Liver (tissue), 3 donors: ENCODE measurements at regions not wholly inside any gene's neighbourhood (a gene's known extent, or its start where the extent isn't known, plus 50 kb on each side); places are given as distances from the start of the nearest gene placed in this dataset.
"Not testable (repeated sequence)": the region's sequence is repeated elsewhere in the genome, so short reads cannot be mapped to it uniquely, and the experiment has no call there.

Experiments used
- EGR1 ChIP-seq, 2 donors: IDR thresholded peaks; 2 replicates each; pipeline ENCODE4 v1.6.1; 2016 to 2018; ENCODE audit warnings: antibody characterized with exemption in 2 of 2, low read depth in 2 of 2
- FOXA1 ChIP-seq: IDR thresholded peaks from 2 replicates; pipeline ENCODE4 v1.6.1; 2016; ENCODE audit warnings: antibody characterized with exemption
- TAF1 ChIP-seq: conservative IDR thresholded peaks from 2 replicates; pipeline ENCODE4 v1.6.1; 2016; ENCODE audit warnings: antibody characterized with exemption, mild to moderate bottlenecking
- YY1 ChIP-seq: IDR thresholded peaks from 2 replicates; pipeline ENCODE4 v1.6.1; 2016; ENCODE audit warnings: antibody characterized with exemption, mild to moderate bottlenecking
- TF ChIP-seq, protein P1 (sequence below): fragments of 150-350 bp; IDR thresholded peaks from 2 replicates; pipeline ENCODE4 v1.5.1; 2017; ENCODE audit warnings: improper control_type of control experiment, low read depth, low read length; ENCODE audit not compliant: missing input control
- TF ChIP-seq, protein P2 (sequence below): IDR thresholded peaks from 2 replicates; pipeline ENCODE4 v1.6.1; 2016; ENCODE audit warnings: antibody characterized with exemption, mild to moderate bottlenecking
- TF ChIP-seq, protein P3 (sequence below): IDR thresholded peaks from 2 replicates; pipeline ENCODE4 v1.6.1; 2016; ENCODE audit warnings: antibody characterized with exemption
- TF ChIP-seq, protein P4 (sequence below): IDR thresholded peaks from 2 replicates; pipeline ENCODE4 v1.6.1; 2016; ENCODE audit warnings: antibody characterized with exemption
- donor health status: healthy.
- donor health status: healthy.

DNA sequence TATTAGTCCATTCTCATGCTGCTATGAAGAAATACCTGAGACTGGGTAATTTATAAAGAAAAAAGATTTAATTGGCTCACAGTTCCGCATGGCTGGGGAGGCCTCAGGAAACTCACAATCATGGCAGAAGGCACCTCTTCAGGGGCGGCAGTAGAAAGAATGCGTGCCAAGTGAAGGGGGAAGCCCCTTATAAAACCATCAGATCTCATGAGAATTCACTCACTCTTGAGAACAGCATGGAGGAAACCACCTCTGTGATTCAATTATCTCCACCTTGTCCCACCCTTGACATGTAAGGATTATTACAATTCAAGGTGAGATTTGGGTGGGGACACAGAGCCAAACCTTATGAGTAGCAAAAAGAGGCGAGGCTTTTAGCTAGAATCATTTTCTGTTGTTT, 60.7 kb upstream of the P2RY1 start:
- TF ChIP-seq FOXA1; TAF1; YY1; EGR1 (IDR thresholded peaks at IDR 0.05; ENCODE audit: low read depth in 2 of 2): not testable (repeated sequence)
- TF ChIP-seq, protein P1, sequence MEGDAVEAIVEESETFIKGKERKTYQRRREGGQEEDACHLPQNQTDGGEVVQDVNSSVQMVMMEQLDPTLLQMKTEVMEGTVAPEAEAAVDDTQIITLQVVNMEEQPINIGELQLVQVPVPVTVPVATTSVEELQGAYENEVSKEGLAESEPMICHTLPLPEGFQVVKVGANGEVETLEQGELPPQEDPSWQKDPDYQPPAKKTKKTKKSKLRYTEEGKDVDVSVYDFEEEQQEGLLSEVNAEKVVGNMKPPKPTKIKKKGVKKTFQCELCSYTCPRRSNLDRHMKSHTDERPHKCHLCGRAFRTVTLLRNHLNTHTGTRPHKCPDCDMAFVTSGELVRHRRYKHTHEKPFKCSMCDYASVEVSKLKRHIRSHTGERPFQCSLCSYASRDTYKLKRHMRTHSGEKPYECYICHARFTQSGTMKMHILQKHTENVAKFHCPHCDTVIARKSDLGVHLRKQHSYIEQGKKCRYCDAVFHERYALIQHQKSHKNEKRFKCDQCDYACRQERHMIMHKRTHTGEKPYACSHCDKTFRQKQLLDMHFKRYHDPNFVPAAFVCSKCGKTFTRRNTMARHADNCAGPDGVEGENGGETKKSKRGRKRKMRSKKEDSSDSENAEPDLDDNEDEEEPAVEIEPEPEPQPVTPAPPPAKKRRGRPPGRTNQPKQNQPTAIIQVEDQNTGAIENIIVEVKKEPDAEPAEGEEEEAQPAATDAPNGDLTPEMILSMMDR, result not testable (repeated sequence)
- TF ChIP-seq, protein P2, sequence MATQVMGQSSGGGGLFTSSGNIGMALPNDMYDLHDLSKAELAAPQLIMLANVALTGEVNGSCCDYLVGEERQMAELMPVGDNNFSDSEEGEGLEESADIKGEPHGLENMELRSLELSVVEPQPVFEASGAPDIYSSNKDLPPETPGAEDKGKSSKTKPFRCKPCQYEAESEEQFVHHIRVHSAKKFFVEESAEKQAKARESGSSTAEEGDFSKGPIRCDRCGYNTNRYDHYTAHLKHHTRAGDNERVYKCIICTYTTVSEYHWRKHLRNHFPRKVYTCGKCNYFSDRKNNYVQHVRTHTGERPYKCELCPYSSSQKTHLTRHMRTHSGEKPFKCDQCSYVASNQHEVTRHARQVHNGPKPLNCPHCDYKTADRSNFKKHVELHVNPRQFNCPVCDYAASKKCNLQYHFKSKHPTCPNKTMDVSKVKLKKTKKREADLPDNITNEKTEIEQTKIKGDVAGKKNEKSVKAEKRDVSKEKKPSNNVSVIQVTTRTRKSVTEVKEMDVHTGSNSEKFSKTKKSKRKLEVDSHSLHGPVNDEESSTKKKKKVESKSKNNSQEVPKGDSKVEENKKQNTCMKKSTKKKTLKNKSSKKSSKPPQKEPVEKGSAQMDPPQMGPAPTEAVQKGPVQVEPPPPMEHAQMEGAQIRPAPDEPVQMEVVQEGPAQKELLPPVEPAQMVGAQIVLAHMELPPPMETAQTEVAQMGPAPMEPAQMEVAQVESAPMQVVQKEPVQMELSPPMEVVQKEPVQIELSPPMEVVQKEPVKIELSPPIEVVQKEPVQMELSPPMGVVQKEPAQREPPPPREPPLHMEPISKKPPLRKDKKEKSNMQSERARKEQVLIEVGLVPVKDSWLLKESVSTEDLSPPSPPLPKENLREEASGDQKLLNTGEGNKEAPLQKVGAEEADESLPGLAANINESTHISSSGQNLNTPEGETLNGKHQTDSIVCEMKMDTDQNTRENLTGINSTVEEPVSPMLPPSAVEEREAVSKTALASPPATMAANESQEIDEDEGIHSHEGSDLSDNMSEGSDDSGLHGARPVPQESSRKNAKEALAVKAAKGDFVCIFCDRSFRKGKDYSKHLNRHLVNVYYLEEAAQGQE, result not testable (repeated sequence)
- TF ChIP-seq, protein P3, sequence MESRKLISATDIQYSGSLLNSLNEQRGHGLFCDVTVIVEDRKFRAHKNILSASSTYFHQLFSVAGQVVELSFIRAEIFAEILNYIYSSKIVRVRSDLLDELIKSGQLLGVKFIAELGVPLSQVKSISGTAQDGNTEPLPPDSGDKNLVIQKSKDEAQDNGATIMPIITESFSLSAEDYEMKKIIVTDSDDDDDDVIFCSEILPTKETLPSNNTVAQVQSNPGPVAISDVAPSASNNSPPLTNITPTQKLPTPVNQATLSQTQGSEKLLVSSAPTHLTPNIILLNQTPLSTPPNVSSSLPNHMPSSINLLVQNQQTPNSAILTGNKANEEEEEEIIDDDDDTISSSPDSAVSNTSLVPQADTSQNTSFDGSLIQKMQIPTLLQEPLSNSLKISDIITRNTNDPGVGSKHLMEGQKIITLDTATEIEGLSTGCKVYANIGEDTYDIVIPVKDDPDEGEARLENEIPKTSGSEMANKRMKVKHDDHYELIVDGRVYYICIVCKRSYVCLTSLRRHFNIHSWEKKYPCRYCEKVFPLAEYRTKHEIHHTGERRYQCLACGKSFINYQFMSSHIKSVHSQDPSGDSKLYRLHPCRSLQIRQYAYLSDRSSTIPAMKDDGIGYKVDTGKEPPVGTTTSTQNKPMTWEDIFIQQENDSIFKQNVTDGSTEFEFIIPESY, result not testable (repeated sequence)
- TF ChIP-seq, protein P4, sequence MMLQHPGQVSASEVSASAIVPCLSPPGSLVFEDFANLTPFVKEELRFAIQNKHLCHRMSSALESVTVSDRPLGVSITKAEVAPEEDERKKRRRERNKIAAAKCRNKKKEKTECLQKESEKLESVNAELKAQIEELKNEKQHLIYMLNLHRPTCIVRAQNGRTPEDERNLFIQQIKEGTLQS, result not testable (repeated sequence)
